H1 (cell line): ENCODE measurements at regions not wholly inside any gene's neighbourhood (a gene's known extent, or its start where the extent isn't known, plus 50 kb on each side); places are given as distances from the start of the nearest gene placed in this dataset.

Experiments used
- CTCF ChIA-PET: fragments of 300-600 bp; sonication (Branson Sonifier 250); formaldehyde crosslinking; loops from one replicate; lab custom pipeline; 2021; ENCODE audit not compliant: partially characterized antibody; lab: Charles Lee
- POLR2A ChIA-PET: fragments of 300-600 bp; sonication (Branson Sonifier 250); formaldehyde crosslinking; loops from one replicate; lab custom pipeline; 2021; ENCODE audit warnings: inconsistent platforms; ENCODE audit not compliant: partially characterized antibody; lab: Charles Lee
- DNase-seq, 2 experiments: peaks; one replicate each; pipeline versions ENCODE4 v3.0.0 to v3.0.0-alpha.2; 2010 to 2022; ENCODE audit warnings: low spot score in 2 of 2, low read depth in 1 of 2, mixed read lengths in 1 of 2
- FAIRE-seq: peaks from 2 replicates; lab custom pipeline; 2011; peaks lifted over from hg19 to GRCh38; lab: Jason Lieb, UNC
- H2AFZ ChIP-seq: 2 replicates; pipeline ENCODE4 v1.8.1; 2012; ENCODE audit warnings: low read length, inconsistent platforms
- H2AK5ac ChIP-seq: 2 replicates; pipeline ENCODE4 v1.6.1; 2013; ENCODE audit warnings: low read depth, low read length
- H2BK120ac ChIP-seq: replicated peaks from 2 replicates; pipeline ENCODE3; 2013; ENCODE audit warnings: low read depth, low read length, inconsistent platforms
- H2BK12ac ChIP-seq: 2 replicates; pipeline ENCODE4 v1.6.1; 2013; ENCODE audit warnings: low read depth, low read length
- H2BK15ac ChIP-seq: 2 replicates; pipeline ENCODE4 v1.6.1; 2013; ENCODE audit warnings: low read length
- H2BK20ac ChIP-seq: 2 replicates; pipeline ENCODE4 v1.6.1; 2013; ENCODE audit warnings: low read length
- H2BK5ac ChIP-seq: 2 replicates; pipeline ENCODE4 v1.6.1; 2013; ENCODE audit warnings: low read depth, low read length
- H3K14ac ChIP-seq: 2 replicates; pipeline ENCODE4 v1.6.1; 2013; ENCODE audit warnings: inconsistent platforms; ENCODE audit not compliant: insufficient read length
- H3K18ac ChIP-seq: 2 replicates; pipeline ENCODE4 v1.6.1; 2013; ENCODE audit warnings: low read length; ENCODE audit errors: extremely low read depth
- H3K23ac ChIP-seq: 2 replicates; pipeline ENCODE4 v1.6.1; 2013; ENCODE audit warnings: inconsistent platforms; ENCODE audit not compliant: insufficient read length
- H3K23me2 ChIP-seq: 2 replicates; pipeline ENCODE4 v1.6.1; 2013; ENCODE audit warnings: low read depth, low read length
- H3K27ac ChIP-seq: 2 replicates; pipeline ENCODE4 v1.6.1; 2011; ENCODE audit warnings: low read depth, low read length, inconsistent platforms
- H3K27me3 ChIP-seq, 4 experiments: replicated peaks in 1 of 4; 1 replicate in 1 of 4; 2 replicates in 3 of 4; pipeline versions ENCODE4 v1.6.1 to v1.8.1; 2011 to 2013; ENCODE audit warnings: low read length in 3 of 4, mild to moderate bottlenecking in 3 of 4, inconsistent platforms in 2 of 4, mixed read lengths in 2 of 4, moderate library complexity in 1 of 4; ENCODE audit not compliant: control insufficient read depth in 3 of 4, insufficient read depth in 3 of 4; ENCODE audit errors: extremely low read depth in 1 of 4
- H3K36me3 ChIP-seq, 4 experiments: 2 replicates each; pipeline versions ENCODE4 v1.6.1 to v1.8.1; 2011 to 2013; ENCODE audit warnings: mild to moderate bottlenecking in 4 of 4, low read length in 3 of 4, moderate library complexity in 2 of 4, control low read depth in 1 of 4, inconsistent platforms in 1 of 4; ENCODE audit not compliant: insufficient read depth in 4 of 4, control insufficient read depth in 2 of 4
- H3K4ac ChIP-seq: replicated peaks from 2 replicates; pipeline ENCODE3; 2013; ENCODE audit warnings: low read length, low read depth, mixed read lengths, inconsistent platforms; ENCODE audit not compliant: insufficient read length
- H3K4me1 ChIP-seq, 4 experiments: replicated peaks in 1 of 4; 1 replicate in 1 of 4; 2 replicates in 3 of 4; pipeline versions ENCODE4 v1.6.1 to v1.8.1; 2011 to 2013; ENCODE audit warnings: low read length in 3 of 4, inconsistent platforms in 2 of 4, mixed read lengths in 1 of 4; ENCODE audit not compliant: insufficient read depth in 4 of 4, control insufficient read depth in 3 of 4
- H3K4me2 ChIP-seq, 2 experiments: 2 replicates each; pipeline versions ENCODE4 v1.6.1 to v1.8.1; 2011 to 2013; ENCODE audit warnings: low read depth in 2 of 2, low read length in 2 of 2, control low read depth in 1 of 2, inconsistent platforms in 1 of 2, mild to moderate bottlenecking in 1 of 2; ENCODE audit not compliant: insufficient read depth in 1 of 2
- H3K4me3 ChIP-seq, 4 experiments: fragments of 200-600, 300-600 bp in 1 of 4; sonication (generic), shearing (Covaris generic), sonication (Bioruptor Twin) in 1 of 4; 2 replicates each; pipeline versions ENCODE4 v1.5.1 to v1.8.1; 2011 to 2016; ENCODE audit warnings: low read length in 4 of 4, low read depth in 3 of 4, control low read depth in 2 of 4, inconsistent platforms in 2 of 4, mild to moderate bottlenecking in 2 of 4, mixed read lengths in 1 of 4, moderate library complexity in 1 of 4; ENCODE audit not compliant: insufficient read depth in 2 of 4; ENCODE audit errors: extremely low read depth in 1 of 4
- H3K56ac ChIP-seq: replicated peaks from 2 replicates; pipeline ENCODE3; 2013; ENCODE audit warnings: low read depth, mild to moderate bottlenecking, mixed read lengths, low read length, inconsistent platforms; ENCODE audit not compliant: insufficient read length
- H3K79me1 ChIP-seq: 2 replicates; pipeline ENCODE4 v1.6.1; 2013; ENCODE audit warnings: low read depth, low read length, control low read depth
- H3K79me2 ChIP-seq, 2 experiments: 2 replicates each; pipeline versions ENCODE4 v1.6.1 to v1.8.1; 2012 to 2013; ENCODE audit warnings: low read length in 2 of 2, mild to moderate bottlenecking in 2 of 2, inconsistent platforms in 1 of 2; ENCODE audit not compliant: insufficient read depth in 2 of 2, control insufficient read depth in 1 of 2
- H3K9ac ChIP-seq, 4 experiments: replicated peaks in 1 of 4; 1 replicate in 1 of 4; 2 replicates in 3 of 4; pipeline versions ENCODE4 v1.6.1 to v1.8.1; 2011 to 2013; ENCODE audit warnings: low read depth in 3 of 4, low read length in 3 of 4, control low read depth in 2 of 4, mild to moderate bottlenecking in 2 of 4, moderate library complexity in 2 of 4, inconsistent platforms in 1 of 4; ENCODE audit errors: extremely low read depth in 1 of 4
- H3K9me3 ChIP-seq, 2 experiments: 2 replicates each; pipeline versions ENCODE4 v1.6.1 to v1.8.1; 2012 to 2013; ENCODE audit warnings: mild to moderate bottlenecking in 2 of 2, moderate library complexity in 2 of 2, control low read depth in 1 of 2, inconsistent platforms in 1 of 2, low read depth in 1 of 2, low read length in 1 of 2, mixed read lengths in 1 of 2; ENCODE audit not compliant: insufficient read depth in 2 of 2
- H4K20me1 ChIP-seq, 2 experiments: replicated peaks in 1 of 2; 2 replicates each; pipeline versions ENCODE3 to v1.8.1; 2011 to 2013; ENCODE audit warnings: inconsistent platforms in 2 of 2, low read length in 2 of 2, mild to moderate bottlenecking in 1 of 2; ENCODE audit not compliant: insufficient read depth in 2 of 2, control insufficient read depth in 1 of 2
- H4K5ac ChIP-seq: 2 replicates; pipeline ENCODE4 v1.6.1; 2013; ENCODE audit warnings: low read length, low read depth, mixed read lengths, inconsistent platforms; ENCODE audit not compliant: insufficient read length
- H4K8ac ChIP-seq: 2 replicates; pipeline ENCODE4 v1.8.0; 2013; ENCODE audit warnings: mild to moderate bottlenecking, moderate library complexity, low read length, inconsistent platforms; ENCODE audit not compliant: insufficient read depth; ENCODE audit errors: extremely low read depth
- H4K91ac ChIP-seq: replicated peaks from 2 replicates; pipeline ENCODE3; 2013; ENCODE audit warnings: low read length, mixed read lengths, inconsistent platforms; ENCODE audit not compliant: insufficient read length
- BRCA1 ChIP-seq: IDR thresholded peaks from 2 replicates; pipeline ENCODE4 v1.6.1; 2012; ENCODE audit warnings: low read depth, low read length, improper control_type of control experiment
- EGR1 ChIP-seq: IDR thresholded peaks from 2 replicates; pipeline ENCODE4 v1.6.1; 2011; ENCODE audit warnings: low read depth, low read length, borderline replicate concordance
- HDAC6 ChIP-seq: IDR thresholded peaks from one replicate; pipeline ENCODE4 v1.7.1; 2012; ENCODE audit warnings: low read depth, mild to moderate bottlenecking, inconsistent platforms, low read length, moderate library complexity
- SAP30 ChIP-seq: fragments of 300-600 bp; sonication (generic); IDR thresholded peaks from 2 replicates; pipeline ENCODE4 v1.7.1; 2012; ENCODE audit warnings: low read length, moderate library complexity, mild to moderate bottlenecking, inconsistent platforms; ENCODE audit not compliant: insufficient read depth, insufficient replicate concordance
- SIX5 ChIP-seq: IDR thresholded peaks from 2 replicates; pipeline ENCODE4 v1.6.1; 2011; ENCODE audit warnings: mild to moderate bottlenecking, low read depth, low read length
- SP1 ChIP-seq: IDR thresholded peaks from 2 replicates; pipeline ENCODE4 v1.6.1; 2011; ENCODE audit warnings: low read depth, low read length
- SRF ChIP-seq: IDR thresholded peaks from 2 replicates; pipeline ENCODE4 v1.6.1; 2011; ENCODE audit warnings: mild to moderate bottlenecking, low read depth, low read length, moderate library complexity
- TAF7 ChIP-seq: optimal IDR thresholded peaks from 2 replicates; pipeline ENCODE3; 2011; ENCODE audit warnings: low read depth, mild to moderate bottlenecking, inconsistent platforms, low read length, moderate library complexity, borderline replicate concordance
- TCF12 ChIP-seq: IDR thresholded peaks from 2 replicates; pipeline ENCODE4 v1.6.1; 2011; ENCODE audit warnings: low read depth, mild to moderate bottlenecking, low read length
- ZNF274 ChIP-seq: IDR thresholded peaks from 2 replicates; pipeline ENCODE4 v1.7.0; 2012; ENCODE audit warnings: low read length, borderline replicate concordance; ENCODE audit errors: extremely low read depth
- WGBS, 2 experiments: shearing (Covaris generic) in 1 of 2; methylation state at CpG; one replicate each; pipeline versions ENCODE4 v1.1.6 to v1.1.7; 2013 to 2015; ENCODE audit warnings: low lambda C conversion rate in 2 of 2, mixed read lengths in 2 of 2, inconsistent platforms in 1 of 2, low coverage in 1 of 2, missing lambda C conversion rate in 1 of 2; ENCODE audit not compliant: insufficient replicate concordance in 2 of 2, insufficient coverage in 1 of 2, insufficient read length in 1 of 2; ENCODE audit errors: extremely low coverage in 1 of 2, missing lambda C conversion rate in 1 of 2; 5-methylcytosine and 5-hydroxymethylcytosine counted together
- TF ChIP-seq, protein P1 (sequence below): IDR thresholded peaks from 2 replicates; pipeline ENCODE4 v1.6.1; 2012; ENCODE audit warnings: low read length, inconsistent platforms
- TF ChIP-seq, protein P2 (sequence below): IDR thresholded peaks from 2 replicates; pipeline ENCODE4 v1.6.1; 2011; ENCODE audit warnings: low read depth, mild to moderate bottlenecking, low read length; ENCODE audit not compliant: insufficient read depth

DNA sequence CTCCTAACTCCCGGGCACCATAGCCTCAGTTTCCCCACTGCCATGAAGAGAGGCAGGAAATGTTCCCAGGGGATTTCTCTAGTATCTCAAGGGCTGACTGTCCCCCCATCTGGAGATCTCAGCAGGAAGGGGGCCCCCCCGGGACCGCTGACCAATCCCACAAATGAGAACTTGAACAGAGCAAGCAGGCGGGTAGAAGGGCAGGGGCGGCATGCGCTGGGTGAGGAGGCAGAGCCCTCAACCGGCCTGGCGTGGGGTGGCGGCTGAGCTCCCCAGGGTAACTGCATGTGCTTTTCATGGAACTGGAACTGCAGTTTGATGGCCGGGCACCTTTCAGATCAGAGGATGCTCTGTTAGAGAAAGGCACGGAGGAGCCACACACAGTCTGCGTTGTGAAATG is 144.5 kb downstream of the CTTN start:
- no peak overlapping the region for H3K23ac ChIP-seq
- no peak overlapping the region for H2BK15ac ChIP-seq
- H3K79me1 ChIP-seq: peaks cover 6% of the 10 kb centered on the region; the same call in 1 of the 2 replicates
- H3K79me2 ChIP-seq: no peaks in the 10 kb centered on the region
- H3K4ac ChIP-seq: no peak overlapping the region
- H4K20me1 ChIP-seq: peaks cover 4 to 6% of the 10 kb centered on the region in 2 experiments
- DNase-seq (no peak), FAIRE-seq (no peak)
- no peaks in the 10 kb centered on the region; a peak in 1 of 4 replicates for H3K9me3 ChIP-seq
- H3K36me3 ChIP-seq: no peaks in the 10 kb centered on the region
- no peaks in the 10 kb centered on the region for H3K23me2 ChIP-seq
- H3K4me2 ChIP-seq: no peak overlapping the region
- H4K8ac ChIP-seq: no peak overlapping the region
- H3K56ac ChIP-seq: no peak overlapping the region
- no peak overlapping the region for H3K14ac ChIP-seq
- no peak overlapping the region for H3K27ac ChIP-seq
- H3K27me3 ChIP-seq: no peaks in the 10 kb centered on the region
- no peak overlapping the region for H2AFZ ChIP-seq
- ChIA-PET POLR2A (no interaction called here), CTCF (interaction anchor here (0.7 to 1.2 kb wide), 2 partner anchors 57 to 254 kb away, joined by 4 read pairs; no protein-coding TSS in a partner anchor)
- no peak overlapping the region for H2BK12ac ChIP-seq
- H3K9ac ChIP-seq: no peak overlapping the region
- no peak overlapping the region for H3K18ac ChIP-seq
- H2BK20ac ChIP-seq: no peak overlapping the region
- WGBS, 2 experiments: 90% methylated on average over 12 of the region's 12 CpGs; no CpG with 5 or more reads in 1 of the 2 experiments
- H3K4me3 ChIP-seq: no peak overlapping the region
- H2BK120ac ChIP-seq: no peak overlapping the region
- no peak overlapping the region for H4K91ac ChIP-seq
- H2BK5ac ChIP-seq: no peak overlapping the region
- no peak overlapping the region for H4K5ac ChIP-seq
- no peak overlapping the region for H2AK5ac ChIP-seq
- H3K4me1 ChIP-seq: peaks cover 0 to 21% (median 18%) of the 10 kb centered on the region in 4 experiments; a peak in 6 of 7 replicates
- TF ChIP-seq, protein P1, sequence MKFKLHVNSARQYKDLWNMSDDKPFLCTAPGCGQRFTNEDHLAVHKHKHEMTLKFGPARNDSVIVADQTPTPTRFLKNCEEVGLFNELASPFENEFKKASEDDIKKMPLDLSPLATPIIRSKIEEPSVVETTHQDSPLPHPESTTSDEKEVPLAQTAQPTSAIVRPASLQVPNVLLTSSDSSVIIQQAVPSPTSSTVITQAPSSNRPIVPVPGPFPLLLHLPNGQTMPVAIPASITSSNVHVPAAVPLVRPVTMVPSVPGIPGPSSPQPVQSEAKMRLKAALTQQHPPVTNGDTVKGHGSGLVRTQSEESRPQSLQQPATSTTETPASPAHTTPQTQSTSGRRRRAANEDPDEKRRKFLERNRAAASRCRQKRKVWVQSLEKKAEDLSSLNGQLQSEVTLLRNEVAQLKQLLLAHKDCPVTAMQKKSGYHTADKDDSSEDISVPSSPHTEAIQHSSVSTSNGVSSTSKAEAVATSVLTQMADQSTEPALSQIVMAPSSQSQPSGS: no peak
- TF ChIP-seq TAF7 (no peak), TCF12 (no peak), EGR1 (no peak), SIX5 (no peak), SRF (no peak), SP1 (no peak), SAP30 (no peak), BRCA1 (no peak), ZNF274 (no peak), HDAC6 (no peak)
- TF ChIP-seq, protein P2, sequence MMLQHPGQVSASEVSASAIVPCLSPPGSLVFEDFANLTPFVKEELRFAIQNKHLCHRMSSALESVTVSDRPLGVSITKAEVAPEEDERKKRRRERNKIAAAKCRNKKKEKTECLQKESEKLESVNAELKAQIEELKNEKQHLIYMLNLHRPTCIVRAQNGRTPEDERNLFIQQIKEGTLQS: no peak
